GM13977 (cell line): ENCODE measurements at regions not wholly inside any gene's neighbourhood (a gene's known extent, or its start where the extent isn't known, plus 50 kb on each side); places are given as distances from the start of the nearest gene placed in this dataset.

ENCODE experiments used
- DNase-seq: peaks from one replicate; pipeline ENCODE4 v3.0.0; 2012; ENCODE audit warnings: low spot score
- CTCF ChIP-seq: IDR thresholded peaks from 2 replicates; pipeline ENCODE4 v1.5.1; 2012; ENCODE audit warnings: mild to moderate bottlenecking, control low read depth; ENCODE audit not compliant: insufficient read depth; ENCODE audit errors: extremely low read depth, missing control alignments
- in situ Hi-C: fragments of 300-500 bp; cut with MboI; formaldehyde crosslinking; loops from one replicate; pipeline ENCODE4 v1.12.0; 2022; ENCODE audit warnings: low sequenced_read_pairs, low pct_unique_long_range_greater_than_20kb, mixed read lengths, inconsistent platforms; ENCODE audit not compliant: unreplicated experiment

GRCh38 chr1:57908147-57908890 lies 484.5 kb upstream of the DAB1 start:
- TF ChIP-seq CTCF, result no peak
- in situ Hi-C loops, result no loop called here
- DNase-seq, result no peak

- no peak for TF ChIP-seq CTCF
- no peak for DNase-seq
These were observed 477.5 kb upstream of the DAB1 start for GRCh38 chr1:57901208-57901919.

GRCh38 chr1:57898531-57898930 lies 474.7 kb upstream of the DAB1 start:
- in situ Hi-C loops, result no loop called here
- DNase-seq, result no peak
- no peak for TF ChIP-seq CTCF

More at GRCh38 chr1:57901208-57901919, 477.5 kb upstream of the DAB1 start:
- in situ Hi-C loops, result no loop called here

GRCh38 chr1:57897581-57897980 lies 473.7 kb upstream of the DAB1 start:
- in situ Hi-C loops, result no loop called here

GRCh38 chr1:57894315-57894714 lies 470.5 kb upstream of the DAB1 start:
- no peak for DNase-seq
- in situ Hi-C loops, result no loop called here
- TF ChIP-seq CTCF, result no peak

More at GRCh38 chr1:57897581-57897980, 473.7 kb upstream of the DAB1 start:
- no peak for DNase-seq
- TF ChIP-seq CTCF, result no peak

GRCh38 chr1:57889676-57890320 lies 465.9 kb upstream of the DAB1 start:
- no peak for DNase-seq
- in situ Hi-C loops, result no loop called here
- no peak for TF ChIP-seq CTCF
